Naive thymus-derived CD4-positive, alpha-beta T cell (primary cell): ENCODE measurements at regions not wholly inside any gene's neighbourhood (a gene's known extent, or its start where the extent isn't known, plus 50 kb on each side); places are given as distances from the start of the nearest gene placed in this dataset.

Experiments
- ATAC-seq: fragments of 150-1000 bp; cut with Tn5 transposase; 2 replicates; pipeline ENCODE4 v1.10.0; 2021; ENCODE audit warnings: mild to moderate bottlenecking, moderate library complexity
- CTCF ChIA-PET: fragments of 350-600 bp; sonication (Branson Sonifier 250); formaldehyde crosslinking; loops from one replicate; lab custom pipeline; 2021; ENCODE audit warnings: antibody characterized with exemption; lab: Charles Lee
- POLR2A ChIA-PET: fragments of 350-600 bp; sonication (Branson Sonifier 250); formaldehyde crosslinking; loops from one replicate; lab custom pipeline; 2021; ENCODE audit warnings: antibody characterized with exemption, inconsistent platforms; lab: Charles Lee
- DNase-seq, 9 donors: peaks; one replicate each; pipeline versions ENCODE4 v3.0.0 to v3.0.0-alpha.2; 2020 to 2022; ENCODE audit warnings: mixed read lengths in 1 of 9
- H3K27ac ChIP-seq: one replicate; pipeline ENCODE4 v1.7.0; 2013; ENCODE audit warnings: mild to moderate bottlenecking, low read depth, low read length, moderate library complexity
- H3K27me3 ChIP-seq, 2 donors: one replicate each; pipeline ENCODE4 v1.7.0; 2013; ENCODE audit warnings: low read length in 2 of 2, mild to moderate bottlenecking in 2 of 2, moderate library complexity in 2 of 2; ENCODE audit not compliant: control insufficient read depth in 2 of 2, insufficient read depth in 2 of 2
- H3K36me3 ChIP-seq, 3 experiments: 1 replicate in 2 of 3; 2 replicates in 1 of 3; pipeline ENCODE4 v1.7.0; 2013; ENCODE audit warnings: low read length in 3 of 3, mild to moderate bottlenecking in 3 of 3, moderate library complexity in 1 of 3; ENCODE audit not compliant: insufficient read depth in 3 of 3, control insufficient read depth in 2 of 3
- H3K4me1 ChIP-seq, 2 donors: one replicate each; pipeline ENCODE4 v1.7.0; 2013; ENCODE audit warnings: low read length in 2 of 2, mild to moderate bottlenecking in 2 of 2, moderate library complexity in 1 of 2; ENCODE audit not compliant: control insufficient read depth in 2 of 2, insufficient read depth in 2 of 2
- H3K4me3 ChIP-seq: 2 replicates; pipeline ENCODE4 v1.7.0; 2013; ENCODE audit warnings: mild to moderate bottlenecking, low read length
- H3K9me3 ChIP-seq, 3 experiments: 1 replicate in 2 of 3; 2 replicates in 1 of 3; pipeline ENCODE4 v1.7.0; 2013; ENCODE audit warnings: low read length in 3 of 3; ENCODE audit not compliant: control insufficient read depth in 2 of 3
- H3K27ac Mint-ChIP-seq, 9 donors: one replicate each; pipeline ENCODE4 v1.8.0; 2020 to 2022; ENCODE audit warnings: mixed read lengths in 9 of 9, mild to moderate bottlenecking in 8 of 9, moderate library complexity in 5 of 9, inconsistent platforms in 2 of 9
- H3K27me3 Mint-ChIP-seq, 5 donors: one replicate each; pipeline ENCODE4 v1.8.0; 2021 to 2022; ENCODE audit warnings: mixed read lengths in 5 of 5, mild to moderate bottlenecking in 1 of 5
- H3K36me3 Mint-ChIP-seq, 5 donors: one replicate each; pipeline ENCODE4 v1.8.0; 2020 to 2022; ENCODE audit warnings: mixed read lengths in 5 of 5, mild to moderate bottlenecking in 3 of 5, inconsistent platforms in 1 of 5
- H3K4me1 Mint-ChIP-seq, 7 donors: one replicate each; pipeline ENCODE4 v1.8.0; 2020 to 2022; ENCODE audit warnings: mixed read lengths in 7 of 7, mild to moderate bottlenecking in 3 of 7, inconsistent platforms in 1 of 7
- H3K4me3 Mint-ChIP-seq, 10 donors: one replicate each; pipeline ENCODE4 v1.8.0; 2020 to 2022; ENCODE audit warnings: mild to moderate bottlenecking in 10 of 10, mixed read lengths in 10 of 10, moderate library complexity in 6 of 10, inconsistent platforms in 2 of 10
- H3K9me3 Mint-ChIP-seq, 11 donors: one replicate each; pipeline ENCODE4 v1.8.0; 2020 to 2022; ENCODE audit warnings: mixed read lengths in 11 of 11, mild to moderate bottlenecking in 4 of 11, inconsistent platforms in 1 of 11, moderate library complexity in 1 of 11
- intact Hi-C, 2 donors: fragments of 100-400 bp; cut with micrococcal nuclease; formaldehyde crosslinking; loops; one replicate each; pipeline ENCODE4 v1.15.1; 2023

DNA sequence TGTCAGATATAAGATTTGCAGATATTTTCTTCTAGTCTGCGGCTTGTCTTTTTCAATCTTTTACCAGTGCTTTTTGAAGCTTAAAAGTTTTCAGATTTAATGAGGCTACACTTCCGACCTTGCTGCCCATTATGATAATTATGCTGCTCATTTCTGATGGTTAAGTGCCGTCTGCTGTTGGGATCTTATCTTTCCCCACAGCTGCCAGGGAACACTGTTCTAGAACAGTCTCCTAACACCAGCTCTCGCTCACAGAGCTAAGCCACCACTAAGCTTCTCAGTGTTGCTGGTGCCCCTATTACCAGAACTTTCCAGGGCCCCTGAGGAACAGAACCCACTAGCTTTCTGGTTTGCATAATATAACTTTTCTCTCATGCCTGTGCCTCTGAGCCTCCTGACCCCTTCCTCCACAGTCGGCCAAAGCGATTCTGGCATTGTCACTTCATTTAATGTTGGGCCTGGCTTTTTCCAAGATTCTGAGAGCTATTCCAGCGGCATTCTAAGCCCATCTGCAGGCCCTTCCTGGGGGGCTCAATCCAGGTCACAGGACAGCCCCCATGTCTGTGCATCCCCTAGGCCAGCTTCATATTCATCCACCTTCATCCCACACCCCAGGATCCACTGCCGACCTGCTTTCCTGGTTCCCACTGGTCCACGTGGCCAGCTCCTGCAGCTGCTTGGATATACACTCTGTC lies 237.0 kb downstream of the PTPRU start:
- H3K36me3 Mint-ChIP-seq = no peaks in the 10 kb centered on the region
- Histone ChIP-seq H3K4me3 (no peak overlapping the region), H3K4me1 (no peaks in the 10 kb centered on the region), H3K27me3 (no peaks in the 10 kb centered on the region), H3K9me3 (no peaks in the 10 kb centered on the region), H3K27ac (no peak overlapping the region), H3K36me3 (no peaks in the 10 kb centered on the region)
- peaks cover 39 to 61% (median 52%) of the 10 kb centered on the region in 5 donors for H3K27me3 Mint-ChIP-seq
- peaks cover 0 to 6% (median 0%) of the 10 kb centered on the region in 11 donors for H3K9me3 Mint-ChIP-seq
- H3K27ac Mint-ChIP-seq = no peak overlapping the region
- no peaks in the 10 kb centered on the region for H3K4me1 Mint-ChIP-seq
- no peak overlapping the region for H3K4me3 Mint-ChIP-seq
- POLR2A ChIA-PET = no interaction called here
- DNase-seq (no peak), ATAC-seq (no peak)
- CTCF ChIA-PET = no interaction called here
- intact Hi-C loops = no loop called here

DNA sequence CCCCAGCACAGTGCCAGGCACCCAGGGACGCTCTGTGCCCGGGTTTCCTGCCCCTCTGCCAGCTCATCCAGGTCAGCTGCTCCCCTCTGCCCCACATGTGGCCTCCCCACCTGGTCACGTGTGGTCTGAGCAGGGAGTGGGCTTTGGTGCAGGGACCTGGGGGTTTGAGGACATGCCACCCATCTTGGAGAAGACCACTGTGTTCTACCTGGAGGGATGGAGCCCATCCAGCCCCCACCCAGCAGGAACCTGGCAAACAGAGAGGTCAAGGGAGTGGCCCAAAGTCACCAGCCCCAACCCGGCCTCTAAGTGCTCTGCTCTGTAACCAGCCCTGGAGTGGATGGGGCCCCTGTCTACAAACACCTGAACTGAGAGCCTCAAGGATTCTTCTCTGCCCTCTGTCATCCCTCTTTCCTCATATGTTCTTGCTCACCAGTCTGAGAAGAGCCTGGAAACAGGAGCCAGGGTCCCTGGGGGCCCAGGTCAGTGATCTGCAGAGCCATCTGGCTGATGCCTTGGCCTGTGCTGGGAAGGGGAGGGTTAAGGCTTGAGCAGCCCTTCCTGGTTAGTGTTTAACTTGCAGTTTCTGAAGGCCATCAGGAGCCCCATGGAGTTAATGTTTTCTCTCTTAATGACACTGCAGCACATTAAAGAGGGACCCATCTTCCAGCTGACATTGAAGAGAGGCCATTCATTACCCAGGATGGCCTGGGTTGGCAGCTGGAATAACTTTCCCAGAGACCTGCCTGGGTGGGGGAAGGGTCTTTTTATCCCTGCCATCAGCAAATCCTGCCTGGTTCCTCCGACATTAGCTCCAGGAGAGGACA lies 235.4 kb downstream of the PTPRU start:
- ChIA-PET POLR2A (no interaction called here), CTCF (no interaction called here)
- peaks cover 0 to 1% (median 0%) of the 10 kb centered on the region in 7 donors for H3K4me1 Mint-ChIP-seq
- Histone ChIP-seq H3K36me3 (no peaks in the 10 kb centered on the region), H3K4me1 (no peaks in the 10 kb centered on the region), H3K4me3 (no peak overlapping the region), H3K27me3 (no peaks in the 10 kb centered on the region), H3K27ac (no peak overlapping the region), H3K9me3 (no peaks in the 10 kb centered on the region)
- DNase-seq = no peak
- H3K9me3 Mint-ChIP-seq = peaks cover 0 to 4% (median 0%) of the 10 kb centered on the region in 11 donors
- no peaks in the 10 kb centered on the region for H3K36me3 Mint-ChIP-seq
- H3K27ac Mint-ChIP-seq = no peak overlapping the region
- intact Hi-C loops = no loop called here
- ATAC-seq = no peak
- H3K4me3 Mint-ChIP-seq = no peak overlapping the region
- peaks cover 24 to 58% (median 46%) of the 10 kb centered on the region in 5 donors for H3K27me3 Mint-ChIP-seq

- DNase-seq = no peak
- peaks cover 15 to 58% (median 41%) of the 10 kb centered on the region in 5 donors for H3K27me3 Mint-ChIP-seq
- no peaks in the 10 kb centered on the region for H3K36me3 ChIP-seq
- ATAC-seq = no peak
- H3K4me3 Mint-ChIP-seq = no peak overlapping the region
- CTCF ChIA-PET = no interaction called here
- H3K36me3 Mint-ChIP-seq = no peaks in the 10 kb centered on the region
- peaks cover 0 to 1% (median 0%) of the 10 kb centered on the region in 7 donors for H3K4me1 Mint-ChIP-seq
- no peaks in the 10 kb centered on the region for H3K4me1 ChIP-seq
- no peak overlapping the region for H3K27ac ChIP-seq
- POLR2A ChIA-PET = no interaction called here
- H3K27ac Mint-ChIP-seq = no peak overlapping the region
- no peak overlapping the region for H3K4me3 ChIP-seq
- H3K9me3 Mint-ChIP-seq = peaks cover 0 to 8% (median 0%) of the 10 kb centered on the region in 11 donors
- no peaks in the 10 kb centered on the region for H3K27me3 ChIP-seq
- no peaks in the 10 kb centered on the region for H3K9me3 ChIP-seq
- intact Hi-C loops = no loop called here
Observed at GRCh38 chr1:29470788-29471119, 234.4 kb downstream of the PTPRU start.

DNA sequence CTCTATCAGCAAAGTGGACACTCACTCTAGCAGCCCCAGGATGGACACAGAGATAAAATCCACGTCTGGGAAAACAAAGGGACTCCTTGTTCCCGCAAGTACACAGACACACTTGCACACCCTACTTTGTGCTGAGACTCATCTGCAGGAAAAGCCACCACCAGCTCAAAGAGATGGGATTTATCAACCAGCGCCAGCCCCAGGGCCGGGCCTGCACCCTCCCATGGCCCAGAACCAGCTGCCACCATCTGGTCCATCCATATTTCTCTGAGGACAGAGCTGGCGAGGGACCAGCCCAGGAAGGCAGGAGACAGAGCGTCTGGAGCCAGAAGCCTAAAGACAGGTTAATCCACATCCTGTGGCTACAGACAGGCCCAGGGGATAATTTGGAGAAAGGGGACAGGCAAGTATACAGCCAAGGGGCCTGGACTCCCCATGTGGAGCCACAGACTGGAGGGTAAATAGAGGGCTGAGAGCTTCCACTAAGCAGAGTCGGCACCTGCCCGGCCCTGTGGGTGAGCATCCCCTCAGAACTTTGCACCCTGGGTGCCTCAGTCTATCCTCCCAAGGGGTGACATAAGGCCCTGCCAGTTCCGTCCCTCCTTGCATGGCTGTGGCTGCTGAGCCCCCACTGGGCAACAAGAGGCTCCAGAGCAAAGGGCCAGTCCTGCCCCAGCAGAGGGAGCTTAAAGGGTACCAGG lies 233.9 kb downstream of the PTPRU start:
- H3K4me3 Mint-ChIP-seq = no peak overlapping the region
- peaks cover 0 to 1% (median 0%) of the 10 kb centered on the region in 5 donors for H3K36me3 Mint-ChIP-seq
- no peaks in the 10 kb centered on the region for H3K4me1 ChIP-seq
- no peaks in the 10 kb centered on the region for H3K9me3 ChIP-seq
- peaks cover 14 to 58% (median 38%) of the 10 kb centered on the region in 5 donors for H3K27me3 Mint-ChIP-seq
- ChIA-PET CTCF (no interaction called here), POLR2A (no interaction called here)
- no peak overlapping the region for H3K27ac Mint-ChIP-seq
- H3K27ac ChIP-seq = no peak overlapping the region
- H3K36me3 ChIP-seq = no peaks in the 10 kb centered on the region
- H3K4me3 ChIP-seq = no peak overlapping the region
- no peak for DNase-seq
- peaks cover 0 to 1% (median 0%) of the 10 kb centered on the region in 7 donors for H3K4me1 Mint-ChIP-seq
- intact Hi-C loops = no loop called here
- peaks cover 0 to 12% (median 2%) of the 10 kb centered on the region in 11 donors for H3K9me3 Mint-ChIP-seq
- no peak for ATAC-seq
- no peaks in the 10 kb centered on the region for H3K27me3 ChIP-seq

DNA sequence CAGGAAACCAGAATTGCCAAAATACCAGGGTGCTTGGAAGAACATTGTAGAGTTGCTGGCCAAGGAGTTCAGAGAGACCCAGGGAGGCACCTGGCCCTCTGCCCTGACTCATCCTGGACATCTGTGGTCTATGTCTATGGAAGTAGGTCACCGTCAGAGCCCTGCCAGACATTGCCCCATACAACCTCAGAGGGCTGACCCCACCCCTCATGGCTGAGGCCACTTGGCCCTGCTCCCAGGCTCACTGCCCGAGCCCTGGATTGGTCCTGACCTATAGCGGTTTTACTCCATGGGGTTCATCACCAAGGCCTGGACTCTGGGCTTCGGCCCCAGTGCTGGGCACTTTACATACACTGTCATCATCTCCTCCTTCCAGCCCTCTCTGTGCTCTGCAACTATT lies 233.1 kb downstream of the PTPRU start:
- H3K4me3 Mint-ChIP-seq = no peak overlapping the region
- H3K36me3 Mint-ChIP-seq = peaks cover 0 to 4% (median 0%) of the 10 kb centered on the region in 5 donors
- H3K27ac Mint-ChIP-seq = no peak overlapping the region
- ChIA-PET CTCF (no interaction called here), POLR2A (no interaction called here)
- H3K4me3 ChIP-seq = no peak overlapping the region
- ATAC-seq (no peak), DNase-seq (no peak)
- peaks cover 9 to 50% (median 33%) of the 10 kb centered on the region in 5 donors for H3K27me3 Mint-ChIP-seq
- no peaks in the 10 kb centered on the region for H3K27me3 ChIP-seq
- H3K36me3 ChIP-seq = no peaks in the 10 kb centered on the region
- H3K9me3 Mint-ChIP-seq = peaks cover 0 to 17% (median 5%) of the 10 kb centered on the region in 11 donors
- H3K27ac ChIP-seq = no peak overlapping the region
- H3K4me1 ChIP-seq = no peaks in the 10 kb centered on the region
- no peaks in the 10 kb centered on the region for H3K9me3 ChIP-seq
- intact Hi-C loops = no loop called here
- peaks cover 0 to 1% (median 0%) of the 10 kb centered on the region in 7 donors for H3K4me1 Mint-ChIP-seq

- ChIA-PET POLR2A (no interaction called here), CTCF (no interaction called here)
- peaks cover 0 to 26% (median 6%) of the 10 kb centered on the region in 11 donors for H3K9me3 Mint-ChIP-seq
- H3K4me3 Mint-ChIP-seq = no peak overlapping the region
- Histone ChIP-seq H3K27ac (no peak overlapping the region), H3K4me3 (no peak overlapping the region), H3K36me3 (no peaks in the 10 kb centered on the region), H3K27me3 (no peaks in the 10 kb centered on the region), H3K9me3 (no peaks in the 10 kb centered on the region), H3K4me1 (no peaks in the 10 kb centered on the region)
- H3K4me1 Mint-ChIP-seq = peaks cover 0 to 1% (median 0%) of the 10 kb centered on the region in 7 donors
- H3K27ac Mint-ChIP-seq = no peak overlapping the region
- peaks cover 0 to 4% (median 0%) of the 10 kb centered on the region in 5 donors for H3K36me3 Mint-ChIP-seq
- intact Hi-C loops = no loop called here
- no peak for ATAC-seq
- DNase-seq = no peak
- H3K27me3 Mint-ChIP-seq = peaks cover 10 to 38% (median 27%) of the 10 kb centered on the region in 5 donors
Observed at GRCh38 chr1:29467989-29468900, 231.9 kb downstream of the PTPRU start.
